ENCODE measurements at regions not wholly inside any gene's neighbourhood (a gene's known extent, or its start where the extent isn't known, plus 50 kb on each side); places are given as distances from the start of the nearest gene placed in this dataset.

DNA sequence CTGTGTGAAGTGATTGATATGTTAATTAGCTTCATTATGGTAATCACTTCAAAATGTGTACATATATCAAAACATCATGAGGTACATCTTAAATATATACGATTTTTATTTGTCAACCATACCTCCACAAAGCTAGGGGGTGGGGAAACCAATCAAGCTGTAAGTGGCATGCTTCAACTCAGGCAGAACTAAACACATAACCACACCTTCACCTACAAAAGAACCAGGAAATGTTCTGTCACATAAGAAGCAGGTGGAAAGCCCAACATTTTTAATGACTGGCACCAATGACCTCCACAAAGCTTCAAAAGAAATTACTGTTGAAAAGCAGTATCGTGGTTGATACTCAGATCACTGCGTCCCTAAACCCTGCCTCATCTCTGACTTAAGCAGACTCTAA, 867.7 kb upstream of the EEF2KMT start:
- H3K9me2 ChIP-seq (ENCODE audit: insufficient read depth, low read length): no peaks in the 10 kb centered on the region
- intact Hi-C loops (cut with micrococcal nuclease; ENCODE audit: unreplicated experiment): no loop called here
- POLR2A ChIA-PET: no interaction called here
- H3K4me1 ChIP-seq (ENCODE audit: insufficient read depth, low read length, poor library complexity, severe bottlenecking): no peaks in the 10 kb centered on the region
- CTCF ChIA-PET (ENCODE audit: unreplicated experiment): no interaction called here
- H3K79me2 ChIP-seq (ENCODE audit: insufficient read depth, low read depth, low read length): no peaks in the 10 kb centered on the region
- H4K20me1 ChIP-seq (ENCODE audit: insufficient read depth, low read length): no peaks in the 10 kb centered on the region
- DNase-seq (ENCODE audit: low spot score): no peak
- TF ChIP-seq, protein P1, sequence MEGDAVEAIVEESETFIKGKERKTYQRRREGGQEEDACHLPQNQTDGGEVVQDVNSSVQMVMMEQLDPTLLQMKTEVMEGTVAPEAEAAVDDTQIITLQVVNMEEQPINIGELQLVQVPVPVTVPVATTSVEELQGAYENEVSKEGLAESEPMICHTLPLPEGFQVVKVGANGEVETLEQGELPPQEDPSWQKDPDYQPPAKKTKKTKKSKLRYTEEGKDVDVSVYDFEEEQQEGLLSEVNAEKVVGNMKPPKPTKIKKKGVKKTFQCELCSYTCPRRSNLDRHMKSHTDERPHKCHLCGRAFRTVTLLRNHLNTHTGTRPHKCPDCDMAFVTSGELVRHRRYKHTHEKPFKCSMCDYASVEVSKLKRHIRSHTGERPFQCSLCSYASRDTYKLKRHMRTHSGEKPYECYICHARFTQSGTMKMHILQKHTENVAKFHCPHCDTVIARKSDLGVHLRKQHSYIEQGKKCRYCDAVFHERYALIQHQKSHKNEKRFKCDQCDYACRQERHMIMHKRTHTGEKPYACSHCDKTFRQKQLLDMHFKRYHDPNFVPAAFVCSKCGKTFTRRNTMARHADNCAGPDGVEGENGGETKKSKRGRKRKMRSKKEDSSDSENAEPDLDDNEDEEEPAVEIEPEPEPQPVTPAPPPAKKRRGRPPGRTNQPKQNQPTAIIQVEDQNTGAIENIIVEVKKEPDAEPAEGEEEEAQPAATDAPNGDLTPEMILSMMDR (conservative IDR thresholded peaks at IDR 0.05; ENCODE audit: low read length): no peak
- no peak for TF ChIP-seq EZH2phosphoT487 (IDR thresholded peaks at IDR 0.05; ENCODE audit: borderline replicate concordance, low read depth, low read length)
- H3K4me3 ChIP-seq (ENCODE audit: low read depth, low read length, poor library complexity, severe bottlenecking): no peak overlapping the region
- no peak overlapping the region for H3K4me2 ChIP-seq (ENCODE audit: low read length)
- BruUV-seq (replicated peaks): no TSS peak
- H3K36me3 ChIP-seq (ENCODE audit: insufficient read depth, low read length): no peaks in the 10 kb centered on the region
- H3K27ac ChIP-seq (ENCODE audit: low read depth, low read length, poor library complexity, severe bottlenecking): no peak overlapping the region
- no peak overlapping the region for H2AFZ ChIP-seq (ENCODE audit: low read length)
- no peaks in the 10 kb centered on the region for H3K9me3 ChIP-seq (ENCODE audit: low read length)

DNA sequence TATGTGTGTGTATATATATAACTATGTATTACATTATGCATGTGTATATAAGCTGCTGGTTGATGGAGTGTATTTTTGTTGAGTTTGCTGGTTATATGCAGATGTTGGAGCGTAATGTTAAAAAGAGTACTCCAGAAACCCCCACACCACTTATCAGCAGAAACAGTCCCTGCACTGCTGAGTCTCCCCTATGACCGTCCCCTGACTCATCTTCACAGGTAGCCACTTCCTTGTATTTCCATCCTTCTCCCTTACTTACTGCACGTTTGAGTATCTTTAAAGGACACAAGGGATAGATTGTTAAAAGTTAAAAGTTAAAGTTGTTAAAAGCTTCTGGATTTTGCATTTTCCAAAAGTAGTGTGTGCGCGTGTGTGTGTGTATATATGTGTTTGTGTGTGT, 853.9 kb upstream of the EEF2KMT start:
- H3K4me2 ChIP-seq (ENCODE audit: low read length): no peak overlapping the region
- no peak overlapping the region for H2AFZ ChIP-seq (ENCODE audit: low read length)
- H3K9me2 ChIP-seq (ENCODE audit: insufficient read depth, low read length): no peaks in the 10 kb centered on the region
- POLR2A ChIA-PET: no interaction called here
- no peak for DNase-seq (ENCODE audit: low spot score)
- H3K4me1 ChIP-seq (ENCODE audit: insufficient read depth, low read length, poor library complexity, severe bottlenecking): no peaks in the 10 kb centered on the region
- CTCF ChIA-PET (ENCODE audit: unreplicated experiment): no interaction called here
- H4K20me1 ChIP-seq (ENCODE audit: insufficient read depth, low read length): no peaks in the 10 kb centered on the region
- no TSS peak for BruUV-seq (replicated peaks)
- H3K9me3 ChIP-seq (ENCODE audit: low read length): no peaks in the 10 kb centered on the region
- no peaks in the 10 kb centered on the region for H3K79me2 ChIP-seq (ENCODE audit: insufficient read depth, low read depth, low read length)
- H3K36me3 ChIP-seq (ENCODE audit: insufficient read depth, low read length): no peaks in the 10 kb centered on the region
- TF ChIP-seq EZH2phosphoT487 (IDR thresholded peaks at IDR 0.05; ENCODE audit: borderline replicate concordance, low read depth, low read length): no peak
- TF ChIP-seq, protein P1 (conservative IDR thresholded peaks at IDR 0.05; ENCODE audit: low read length): no peak
- H3K4me3 ChIP-seq (ENCODE audit: low read depth, low read length, poor library complexity, severe bottlenecking): no peak overlapping the region
- H3K27ac ChIP-seq (ENCODE audit: low read depth, low read length, poor library complexity, severe bottlenecking): no peak overlapping the region
- intact Hi-C loops (cut with micrococcal nuclease; ENCODE audit: unreplicated experiment): no loop called here

DNA sequence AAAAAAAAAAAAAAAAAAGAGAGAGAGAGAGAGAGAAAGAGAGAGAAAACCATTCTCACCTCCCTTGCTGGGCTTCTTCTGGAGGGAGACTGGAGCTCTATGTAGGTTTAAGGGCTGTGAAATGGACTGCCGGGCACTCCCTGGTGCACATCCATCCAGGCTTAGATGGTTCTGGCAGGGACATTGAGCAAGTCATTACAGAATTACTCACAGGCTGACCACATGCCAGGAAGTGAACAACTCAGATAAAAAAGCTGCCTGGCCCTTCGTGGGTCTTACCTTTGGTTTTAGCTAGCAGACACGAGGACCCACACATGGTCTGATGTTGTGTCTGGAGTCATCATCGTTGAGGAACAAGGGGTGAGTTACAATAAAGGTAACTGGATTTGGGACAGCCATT, 847.4 kb upstream of the EEF2KMT start:
- ChIA-PET POLR2A (interaction anchor here (0.6 kb wide), 1 partner anchor 33 kb away, joined by 6 read pairs; no protein-coding TSS in a partner anchor), CTCF (ENCODE audit: unreplicated experiment) (no interaction called here)
- Histone ChIP-seq H3K79me2 (ENCODE audit: insufficient read depth, low read depth, low read length) (no peaks in the 10 kb centered on the region), H3K9me2 (ENCODE audit: insufficient read depth, low read length) (no peaks in the 10 kb centered on the region), H3K27ac (ENCODE audit: low read depth, low read length, poor library complexity, severe bottlenecking) (no peak overlapping the region), H3K4me2 (ENCODE audit: low read length) (no peak overlapping the region), H3K36me3 (ENCODE audit: insufficient read depth, low read length) (no peaks in the 10 kb centered on the region), H3K9me3 (ENCODE audit: low read length) (peaks cover 4% of the 10 kb centered on the region; the same call in 1 of the 2 replicates), H4K20me1 (ENCODE audit: insufficient read depth, low read length) (no peaks in the 10 kb centered on the region), H2AFZ (ENCODE audit: low read length) (no peak overlapping the region), H3K4me3 (ENCODE audit: low read depth, low read length, poor library complexity, severe bottlenecking) (no peak overlapping the region), H3K4me1 (ENCODE audit: insufficient read depth, low read length, poor library complexity, severe bottlenecking) (no peaks in the 10 kb centered on the region)
- no peak for DNase-seq (ENCODE audit: low spot score)
- intact Hi-C loops (cut with micrococcal nuclease; ENCODE audit: unreplicated experiment): no loop called here
- no TSS peak for BruUV-seq (replicated peaks)
- TF ChIP-seq, protein P1 (conservative IDR thresholded peaks at IDR 0.05; ENCODE audit: low read length): no peak
- no peak for TF ChIP-seq EZH2phosphoT487 (IDR thresholded peaks at IDR 0.05; ENCODE audit: borderline replicate concordance, low read depth, low read length)
